ENCODE measurements at regions not wholly inside any gene's neighbourhood (a gene's known extent, or its start where the extent isn't known, plus 50 kb on each side); places are given as distances from the start of the nearest gene placed in this dataset.
"Not testable (repeated sequence)": the region's sequence is repeated elsewhere in the genome, so short reads cannot be mapped to it uniquely, and the experiment has no call there.

DNA sequence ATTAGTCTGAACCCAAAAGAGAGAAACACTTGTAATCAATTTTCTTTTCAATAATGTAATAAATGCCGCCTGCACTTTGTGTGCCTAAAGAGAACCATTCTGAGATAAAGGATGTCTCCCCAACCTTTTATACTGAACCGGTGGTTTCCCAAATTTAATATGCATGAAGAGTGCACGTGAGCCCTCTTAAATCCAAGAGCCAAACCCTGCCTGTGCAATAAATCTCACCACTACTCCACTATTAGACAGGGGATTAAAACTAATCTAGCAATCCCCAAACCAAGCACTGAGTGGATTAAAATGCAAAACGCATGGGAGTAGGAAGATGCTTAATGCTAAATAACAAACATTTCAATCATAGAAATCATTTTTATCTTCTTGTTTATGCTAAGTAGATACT is 351.0 kb upstream of the PSMD7 start:
- no peaks in the 10 kb centered on the region for H3K9me3 Mint-ChIP-seq (ENCODE audit: low read depth)
- peaks cover 7% of the 10 kb centered on the region for H3K27me3 Mint-ChIP-seq
- no peak for DNase-seq (ENCODE audit: low spot score, unreplicated experiment)
- TF ChIP-seq CTCF (IDR thresholded peaks at IDR 0.05; ENCODE audit: unreplicated experiment), result no peak
- no peak overlapping the region for H3K27ac Mint-ChIP-seq
- H3K4me1 Mint-ChIP-seq (ENCODE audit: low read depth), result no peaks in the 10 kb centered on the region
- H3K36me3 Mint-ChIP-seq (ENCODE audit: insufficient read depth), result no peaks in the 10 kb centered on the region
- no peak overlapping the region for H3K4me3 Mint-ChIP-seq (ENCODE audit: low read depth)

DNA sequence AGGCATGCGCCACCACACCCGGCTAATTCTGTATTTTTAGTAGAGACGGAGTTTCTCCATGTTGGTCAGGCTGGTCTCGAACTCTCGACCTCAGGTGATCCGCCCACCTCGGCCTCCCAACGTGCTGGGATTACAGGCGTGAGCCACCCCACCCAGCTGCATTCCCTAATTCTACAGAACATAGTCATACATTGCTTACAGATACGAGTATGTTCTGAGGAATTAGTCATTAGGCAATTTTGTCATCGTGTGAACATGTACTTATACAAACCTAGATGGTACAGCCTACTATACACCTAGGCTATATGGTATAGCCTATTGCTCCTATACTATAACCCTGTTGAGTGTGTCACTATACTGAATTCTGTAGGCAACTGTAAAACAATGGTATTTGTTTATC is 353.4 kb upstream of the PSMD7 start:
- H3K27ac Mint-ChIP-seq; H3K9me3 Mint-ChIP-seq (ENCODE audit: low read depth); H3K4me1 Mint-ChIP-seq (ENCODE audit: low read depth); H3K27me3 Mint-ChIP-seq; DNase-seq (ENCODE audit: low spot score, unreplicated experiment); H3K4me3 Mint-ChIP-seq (ENCODE audit: low read depth); H3K36me3 Mint-ChIP-seq (ENCODE audit: insufficient read depth): not testable (repeated sequence)

GRCh38 chr16:73940786-73941185 is 355.8 kb upstream of the PSMD7 start:
- H3K4me1 Mint-ChIP-seq (ENCODE audit: low read depth); H3K27me3 Mint-ChIP-seq: not testable (repeated sequence)

GRCh38 chr16:73923951-73924350 is 372.7 kb upstream of the PSMD7 start:
- no peak for DNase-seq (ENCODE audit: low spot score, unreplicated experiment)
- Mint-ChIP-seq H3K27ac (no peak overlapping the region), H3K36me3 (ENCODE audit: insufficient read depth) (peaks cover 4% of the 10 kb centered on the region), H3K4me1 (ENCODE audit: low read depth) (no peaks in the 10 kb centered on the region), H3K27me3 (peaks cover 2% of the 10 kb centered on the region), H3K4me3 (ENCODE audit: low read depth) (no peak overlapping the region), H3K9me3 (ENCODE audit: low read depth) (peaks cover 27% of the 10 kb centered on the region)
- TF ChIP-seq CTCF (IDR thresholded peaks at IDR 0.05; ENCODE audit: unreplicated experiment), result no peak

More at GRCh38 chr16:73940786-73941185, 355.8 kb upstream of the PSMD7 start:
- H3K36me3 Mint-ChIP-seq (ENCODE audit: insufficient read depth); H3K27ac Mint-ChIP-seq; H3K9me3 Mint-ChIP-seq (ENCODE audit: low read depth); H3K4me3 Mint-ChIP-seq (ENCODE audit: low read depth); DNase-seq (ENCODE audit: low spot score, unreplicated experiment): not testable (repeated sequence)

GRCh38 chr16:73921295-73921694 is 375.3 kb upstream of the PSMD7 start:
- no peak for DNase-seq (ENCODE audit: low spot score, unreplicated experiment)
- Mint-ChIP-seq H3K27me3 (peaks cover 13% of the 10 kb centered on the region), H3K4me1 (ENCODE audit: low read depth) (no peaks in the 10 kb centered on the region), H3K4me3 (ENCODE audit: low read depth) (no peak overlapping the region), H3K36me3 (ENCODE audit: insufficient read depth) (no peaks in the 10 kb centered on the region), H3K27ac (no peak overlapping the region), H3K9me3 (ENCODE audit: low read depth) (peaks cover 17% of the 10 kb centered on the region)
- no peak for TF ChIP-seq CTCF (IDR thresholded peaks at IDR 0.05; ENCODE audit: unreplicated experiment)

GRCh38 chr16:73916829-73917594 is 379.6 kb upstream of the PSMD7 start:
- TF ChIP-seq CTCF (IDR thresholded peaks at IDR 0.05; ENCODE audit: unreplicated experiment), result no peak
- Mint-ChIP-seq H3K9me3 (ENCODE audit: low read depth) (peaks cover 8% of the 10 kb centered on the region), H3K27me3 (peaks cover 23% of the 10 kb centered on the region), H3K27ac (no peak overlapping the region), H3K36me3 (ENCODE audit: insufficient read depth) (no peaks in the 10 kb centered on the region), H3K4me1 (ENCODE audit: low read depth) (no peaks in the 10 kb centered on the region), H3K4me3 (ENCODE audit: low read depth) (no peak overlapping the region)
- no peak for DNase-seq (ENCODE audit: low spot score, unreplicated experiment)
